HL-60 (cell line): ENCODE measurements at regions not wholly inside any gene's neighbourhood (a gene's known extent, or its start where the extent isn't known, plus 50 kb on each side); places are given as distances from the start of the nearest gene placed in this dataset.

ENCODE experiments used
- CTCF ChIP-seq: IDR thresholded peaks from one replicate; pipeline ENCODE4 v1.5.1; 2011; ENCODE audit warnings: low read length, control low read depth, inconsistent platforms; ENCODE audit not compliant: insufficient read depth
- POLR2AphosphoS5 ChIP-seq: IDR thresholded peaks from 2 replicates; pipeline ENCODE4 v1.6.1; 2012; ENCODE audit warnings: low read depth

- TF ChIP-seq CTCF (no peak), POLR2AphosphoS5 (no peak)
Measured at GRCh38 chr14:43914041-43914693, 592.9 kb downstream of the FSCB start.
